Stromal cell of bone marrow (primary cell): ENCODE measurements at regions not wholly inside any gene's neighbourhood (a gene's known extent, or its start where the extent isn't known, plus 50 kb on each side); places are given as distances from the start of the nearest gene placed in this dataset.
"Not testable (repeated sequence)": the region's sequence is repeated elsewhere in the genome, so short reads cannot be mapped to it uniquely, and the experiment has no call there.

Experiments
- DNase-seq: peaks from one replicate; pipeline ENCODE4 v3.0.0-alpha.2; 2012; ENCODE audit warnings: low read depth

GRCh38 chr16:86075488-86075785, 176.5 kb downstream of the IRF8 start:
- DNase-seq = no peak

DNA sequence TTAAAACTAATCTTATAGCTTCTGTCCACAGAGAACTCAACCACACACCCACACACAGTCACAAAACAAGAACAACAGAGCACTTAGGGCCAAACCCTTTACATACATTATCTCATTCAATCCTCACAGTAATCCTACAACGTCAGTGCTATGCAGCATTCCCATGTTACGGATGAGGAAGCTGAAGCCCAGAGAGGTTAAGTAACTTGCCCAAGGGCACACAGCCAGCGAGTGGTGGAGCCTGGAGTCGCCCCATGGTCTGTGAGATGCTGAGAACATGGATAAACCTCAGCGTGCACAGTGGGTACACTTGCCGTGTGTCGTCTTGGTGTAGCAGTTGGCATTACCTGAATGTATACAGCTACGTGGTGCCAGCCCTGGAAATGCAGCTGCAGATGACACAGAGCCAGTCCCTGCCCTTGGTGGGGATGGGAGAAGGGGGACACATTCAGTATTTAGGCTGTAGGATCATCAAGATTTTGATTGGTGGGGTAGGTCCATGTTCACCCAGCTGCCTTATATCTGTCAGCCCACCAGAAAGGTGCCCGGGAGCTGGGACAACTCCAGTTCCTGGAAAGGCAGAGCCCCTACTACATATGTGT, 177.0 kb downstream of the IRF8 start:
- no peak for DNase-seq

GRCh38 chr16:86076606-86077005, 177.6 kb downstream of the IRF8 start:
- DNase-seq = no peak

- DNase-seq = no peak
Observed at GRCh38 chr16:86077243-86077940, 178.4 kb downstream of the IRF8 start.

GRCh38 chr16:86078121-86078600, 179.2 kb downstream of the IRF8 start:
- no peak for DNase-seq

DNA sequence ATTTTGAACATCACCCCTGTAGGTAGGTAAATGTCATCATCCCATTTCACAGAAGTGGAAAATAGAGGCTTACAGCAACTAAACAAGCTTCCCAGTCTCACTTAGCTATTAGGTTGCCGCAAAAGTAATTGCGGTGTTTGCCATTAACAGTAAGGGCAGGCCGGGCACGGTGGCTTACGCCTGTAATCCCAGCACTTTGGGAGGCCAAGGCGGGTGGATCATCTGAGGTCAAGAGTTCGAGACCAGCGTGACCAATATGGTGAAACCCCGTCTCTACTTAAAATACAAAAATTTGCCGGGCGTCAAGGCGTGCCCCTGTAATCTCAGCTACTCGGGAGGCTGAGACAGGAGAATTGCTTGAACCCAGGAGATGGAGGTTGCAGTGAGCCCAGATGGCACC, 179.7 kb downstream of the IRF8 start:
- DNase-seq = not testable (repeated sequence)

- DNase-seq = no peak
Observed at GRCh38 chr16:86079255-86079885, 180.4 kb downstream of the IRF8 start.

DNA sequence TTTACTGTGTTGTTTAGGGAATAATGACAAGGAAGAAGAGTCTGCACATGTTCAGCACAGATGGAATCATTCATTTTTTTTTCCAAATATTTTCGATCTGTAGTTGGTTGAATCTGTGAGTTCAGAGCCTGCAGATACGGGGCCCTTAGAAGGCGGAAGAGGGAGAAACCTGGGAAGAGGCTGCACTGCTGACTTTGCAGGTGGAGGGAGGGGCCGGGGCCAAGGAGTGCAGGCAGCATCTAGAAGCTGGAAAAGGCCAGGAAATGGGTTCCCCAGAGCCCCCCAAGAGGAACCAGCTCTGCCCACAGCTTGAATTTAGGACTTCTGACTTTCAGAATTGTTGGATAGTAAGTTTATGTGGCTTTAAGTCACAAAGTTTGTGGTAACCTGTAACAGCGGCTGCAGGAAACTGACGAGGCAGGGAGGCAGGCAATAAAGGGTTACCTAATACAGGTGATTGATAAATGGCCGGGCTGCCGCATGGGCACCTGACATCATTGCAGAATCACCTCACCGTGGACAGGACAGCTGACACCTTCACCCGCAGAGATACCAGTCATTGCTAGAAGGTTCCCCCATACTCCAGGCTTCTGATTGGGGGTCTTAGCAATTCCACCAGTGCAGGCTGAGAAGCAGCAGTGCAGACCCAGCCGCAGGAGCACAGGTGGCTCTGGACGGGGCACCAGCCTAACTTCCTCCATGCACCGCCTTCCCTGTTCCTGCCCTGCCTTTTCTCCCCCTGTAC, 181.3 kb downstream of the IRF8 start:
- DNase-seq = no peak

DNA sequence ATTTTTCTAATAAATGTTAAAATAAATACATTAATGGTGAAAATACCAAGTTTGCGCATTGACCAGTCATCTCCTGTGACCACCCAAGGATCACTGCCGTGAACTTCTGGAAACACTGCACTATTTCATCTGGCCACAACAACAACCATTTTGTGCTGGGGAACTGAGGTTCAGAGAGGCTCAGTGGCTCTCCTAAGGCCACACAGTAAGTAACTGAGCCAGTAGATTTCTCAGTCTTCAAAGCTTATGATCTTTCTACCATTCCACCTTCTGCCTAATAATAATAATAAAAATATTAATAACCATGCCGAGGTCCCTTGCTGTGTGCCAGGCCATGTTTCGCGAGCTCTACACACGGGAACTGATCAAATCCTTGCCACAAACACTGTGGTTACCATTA, 182.0 kb downstream of the IRF8 start:
- DNase-seq = no peak

DNA sequence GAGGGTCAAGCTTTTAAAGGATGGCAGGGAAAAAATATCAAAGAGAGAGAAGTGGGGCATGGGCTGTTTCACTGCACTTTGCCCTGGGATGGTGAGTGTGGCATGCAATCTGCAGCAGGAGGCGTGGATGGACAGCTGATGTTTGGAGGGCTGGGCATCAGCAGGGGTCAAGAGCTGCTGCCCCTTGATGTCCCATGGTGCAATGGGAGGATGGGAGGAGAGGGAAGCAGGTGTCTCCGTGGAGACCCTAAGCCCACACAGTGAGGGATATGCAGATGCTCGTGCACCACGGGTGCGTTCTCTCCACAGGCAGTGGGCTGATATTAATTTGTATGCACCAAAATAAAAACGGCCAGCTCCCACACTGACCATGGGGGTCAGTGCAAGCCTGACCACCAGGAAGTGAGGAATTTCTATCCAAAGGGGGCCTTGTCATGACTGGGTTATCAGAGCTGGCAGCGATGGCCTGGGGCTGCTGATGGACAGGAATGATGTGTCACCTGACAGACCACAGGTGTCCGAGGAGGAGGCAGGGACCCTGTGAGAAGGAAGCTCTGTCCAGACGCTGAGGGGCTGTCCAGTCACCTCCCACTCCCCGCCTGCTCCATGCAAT, 183.6 kb downstream of the IRF8 start:
- no peak for DNase-seq

- DNase-seq = no peak
Observed at GRCh38 chr16:86083382-86084002, 184.5 kb downstream of the IRF8 start.

DNA sequence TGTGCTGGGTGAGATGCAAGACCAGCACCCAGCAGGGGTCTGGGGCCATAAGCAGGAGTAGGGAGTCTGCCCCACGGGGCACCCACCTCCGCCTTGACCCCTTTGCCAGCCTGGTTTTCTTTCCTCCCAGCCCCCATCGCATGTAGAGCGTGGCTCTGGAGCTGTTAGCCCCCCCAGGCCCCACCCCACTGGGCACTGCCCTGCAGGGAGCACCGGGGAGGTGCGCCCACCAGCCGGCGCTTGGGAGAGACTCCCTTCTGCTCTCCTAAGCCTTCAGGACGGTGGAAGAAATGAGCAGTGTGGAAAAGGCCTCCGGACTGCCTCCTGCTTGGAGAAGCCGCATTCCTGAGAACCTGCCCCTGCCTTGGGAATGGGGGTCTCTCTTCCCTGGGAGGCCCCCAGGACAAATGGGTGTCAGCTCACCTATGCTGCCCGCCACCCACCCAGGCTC, 186.2 kb downstream of the IRF8 start:
- no peak for DNase-seq

- no peak for DNase-seq
Observed at GRCh38 chr16:86085795-86086194, 186.8 kb downstream of the IRF8 start.

GRCh38 chr16:86086471-86086870, 187.5 kb downstream of the IRF8 start:
- no peak for DNase-seq

DNA sequence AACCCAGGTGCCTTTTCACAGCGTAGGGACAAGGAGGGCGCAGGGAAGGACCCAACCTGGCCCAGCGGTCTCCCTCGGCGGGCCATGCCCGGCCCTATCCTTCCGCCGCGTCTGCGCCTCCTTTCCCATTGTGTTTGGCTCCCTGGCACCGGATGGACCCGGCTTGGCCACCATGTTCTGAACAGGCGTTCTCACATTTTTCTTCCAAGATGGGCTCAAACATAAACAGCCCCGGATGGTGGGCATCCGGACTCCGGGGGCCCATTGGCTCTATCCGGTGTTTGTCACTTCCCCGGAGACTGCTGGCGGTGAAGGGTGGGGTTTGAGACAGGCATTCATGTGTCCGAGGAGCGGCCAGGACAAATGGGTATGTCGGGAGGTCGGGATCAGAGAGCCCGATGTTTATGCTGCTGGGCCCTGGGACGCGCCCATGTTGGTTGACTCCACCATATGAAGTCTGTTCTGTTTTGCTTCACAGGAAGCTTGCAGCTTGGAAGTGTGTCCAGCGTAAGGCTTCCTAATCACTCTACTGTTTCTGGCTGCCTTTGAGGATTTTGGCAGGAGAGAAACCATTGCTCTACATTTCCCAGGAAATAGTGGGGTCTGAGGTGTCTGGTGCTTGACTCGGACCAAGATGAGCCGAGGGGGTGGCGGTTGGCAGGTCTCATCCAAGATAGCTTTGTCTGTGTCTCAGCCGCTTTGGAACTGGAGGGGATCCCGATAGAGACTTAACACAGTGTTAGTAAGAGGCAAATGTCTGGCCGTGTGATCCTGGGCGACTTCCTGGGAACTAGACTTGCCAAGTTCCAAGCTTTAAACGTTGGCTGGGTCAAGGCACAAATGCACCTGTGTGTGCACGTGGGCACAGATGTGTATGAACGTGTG, 188.3 kb downstream of the IRF8 start:
- DNase-seq = no peak

- DNase-seq = no peak
Observed at GRCh38 chr16:86087896-86088230, 188.9 kb downstream of the IRF8 start.

- DNase-seq = no peak
Observed at GRCh38 chr16:86088287-86088686, 189.3 kb downstream of the IRF8 start.

GRCh38 chr16:86088816-86089215, 189.9 kb downstream of the IRF8 start:
- DNase-seq = no peak

DNA sequence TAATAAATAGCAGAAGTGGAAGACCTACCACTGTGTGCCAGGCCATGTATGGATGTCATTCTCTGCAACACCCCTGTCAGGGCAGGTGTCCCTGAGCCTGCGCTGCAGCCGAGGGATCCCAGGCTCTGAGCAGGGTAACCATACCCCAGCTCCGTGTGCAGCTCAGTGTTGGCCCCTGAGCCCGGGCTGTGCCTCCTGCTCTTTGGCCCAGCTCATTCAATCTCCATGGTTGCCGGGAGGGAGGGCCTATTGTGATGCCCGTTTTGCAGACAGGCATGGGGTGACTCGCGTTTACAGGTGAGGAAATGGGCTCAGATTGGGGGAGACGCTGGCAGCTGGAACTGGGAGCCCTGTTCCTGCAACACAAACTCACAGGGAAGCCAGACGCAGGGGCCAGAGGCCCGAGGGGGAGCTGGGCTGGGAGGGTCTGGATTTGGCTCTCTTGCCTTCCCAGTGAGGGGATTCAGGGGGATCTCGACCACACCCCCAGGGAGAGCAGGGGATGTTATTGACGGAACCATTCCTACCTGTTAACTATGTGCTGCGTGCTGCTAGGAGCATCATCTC, 190.5 kb downstream of the IRF8 start:
- DNase-seq = no peak

DNA sequence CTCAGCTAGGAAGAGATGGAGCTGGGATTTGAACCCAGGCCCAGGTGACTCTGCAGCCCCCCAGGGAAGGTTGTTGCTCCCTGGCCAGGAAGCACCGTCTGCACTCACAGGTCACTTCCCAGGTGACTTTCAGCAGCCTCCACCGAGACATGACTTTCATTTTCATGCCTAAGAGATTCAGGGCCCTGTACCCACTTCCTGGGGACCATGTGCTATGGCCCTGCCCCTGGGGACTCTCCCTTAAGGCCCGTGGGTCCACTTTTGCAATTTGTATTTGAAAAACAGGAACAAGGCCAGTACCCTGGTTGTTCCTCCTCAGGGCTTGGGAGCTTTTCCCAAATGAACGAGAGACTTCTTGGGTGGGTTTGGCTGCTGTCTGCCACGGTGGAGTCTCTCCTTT, 191.0 kb downstream of the IRF8 start:
- no peak for DNase-seq
